GM12878 (cell line): ENCODE measurements at regions not wholly inside any gene's neighbourhood (a gene's known extent, or its start where the extent isn't known, plus 50 kb on each side); places are given as distances from the start of the nearest gene placed in this dataset.

Experiments used
- ATAC-seq: fragments of 200-7000 bp; cut with Tn5 transposase; 3 replicates; pipeline ENCODE4 v1.9.1; 2020; ENCODE audit warnings: mild to moderate bottlenecking, moderate library complexity
- BruUV-seq: library from RNA; stranded (reverse); fragments of 400-500 nt; replicated peaks from 2 replicates; lab custom pipeline; 2021; lab: Mats Ljungman, UMichigan
- CTCF ChIA-PET: fragments of 300-600 bp; sonication (Branson Sonifier 250); formaldehyde crosslinking; extraction: SDS; loops from one replicate; lab custom pipeline; 2021; ENCODE audit warnings: inconsistent platforms; lab: Yijun Ruan, JAX
- POLR2A ChIA-PET: fragments of 350-600 bp; formaldehyde crosslinking; extraction: SDS; loops from one replicate; lab custom pipeline; 2021; ENCODE audit warnings: inconsistent platforms; lab: Charles Lee
- RAD21 ChIA-PET: fragments of 300-600 bp; sonication (Branson Sonifier 250); formaldehyde crosslinking; loops from one replicate; lab custom pipeline; 2023; ENCODE audit warnings: antibody characterized with exemption; ENCODE audit not compliant: unreplicated experiment; lab: Charles Lee
- SMC1A ChIA-PET: fragments of 300-600 bp; sonication (Branson Sonifier 250); formaldehyde crosslinking; loops from one replicate; lab custom pipeline; 2023; ENCODE audit not compliant: unreplicated experiment, uncharacterized antibody; lab: Charles Lee
- DNase-seq: peaks from one replicate; pipeline ENCODE4 v3.0.0-alpha.2; 2011; ENCODE audit warnings: low read depth, low spot score
- FAIRE-seq: peaks from 3 replicates; lab custom pipeline; 2011; peaks lifted over from hg19 to GRCh38; lab: Jason Lieb, UNC
- H2AFZ ChIP-seq: 2 replicates; pipeline ENCODE4 v1.6.0; 2011; ENCODE audit warnings: low read depth, low read length, control low read depth; ENCODE audit not compliant: control insufficient read depth
- H3K27ac ChIP-seq: 2 replicates; pipeline ENCODE4 v1.5.1; 2011; ENCODE audit warnings: control low read depth; ENCODE audit not compliant: control insufficient read depth, insufficient read depth
- H3K27me3 ChIP-seq, 2 experiments: replicated peaks in 1 of 2; 2 replicates each; pipeline versions ENCODE4 v1.6.0 to v1.6.1; 2011; ENCODE audit warnings: low read length in 1 of 2; ENCODE audit not compliant: control insufficient read depth in 2 of 2, insufficient read depth in 2 of 2
- H3K36me3 ChIP-seq, 2 experiments: 2 replicates each; pipeline ENCODE4 v1.5.1; 2011; ENCODE audit warnings: low read length in 1 of 2; ENCODE audit not compliant: control insufficient read depth in 2 of 2, insufficient read depth in 2 of 2
- H3K4me1 ChIP-seq: 2 replicates; pipeline ENCODE4 v1.6.1; 2011; ENCODE audit warnings: mild to moderate bottlenecking, low read length, moderate library complexity, mixed read lengths; ENCODE audit not compliant: control insufficient read depth, insufficient read depth
- H3K4me2 ChIP-seq: 2 replicates; pipeline ENCODE4 v1.6.0; 2011; ENCODE audit warnings: control low read depth; ENCODE audit not compliant: control insufficient read depth, insufficient read depth
- H3K4me3 ChIP-seq: fragments of 200-600 bp; sonication (generic); 2 replicates; pipeline ENCODE4 v1.5.1; 2016
- H3K79me2 ChIP-seq: 2 replicates; pipeline ENCODE4 v1.6.0; 2011; ENCODE audit warnings: low read length; ENCODE audit not compliant: control insufficient read depth, insufficient read depth
- H3K9ac ChIP-seq: 2 replicates; pipeline ENCODE4 v1.8.0; 2011; ENCODE audit warnings: low read length, control low read depth, mixed read lengths; ENCODE audit not compliant: control insufficient read depth, insufficient read depth
- H3K9me3 ChIP-seq: replicated peaks from 3 replicates; pipeline ENCODE4 v1.5.1; 2011; ENCODE audit warnings: mild to moderate bottlenecking, low read length; ENCODE audit not compliant: control insufficient read depth, insufficient read depth
- H4K20me1 ChIP-seq: 2 replicates; pipeline ENCODE4 v1.6.0; 2011; ENCODE audit not compliant: control insufficient read depth, insufficient read depth
- NFIC ChIP-seq: IDR thresholded peaks from 2 replicates; pipeline ENCODE4 v1.6.1; 2012; ENCODE audit warnings: low read depth, mild to moderate bottlenecking, inconsistent platforms, low read length, moderate library complexity
- POLR2AphosphoS2 ChIP-seq: IDR thresholded peaks from 2 replicates; pipeline ENCODE4 v1.6.1; 2011; ENCODE audit warnings: low read depth, mild to moderate bottlenecking, low read length, improper control_type of control experiment, moderate library complexity
- POU2F2 ChIP-seq: IDR thresholded peaks from 3 replicates; pipeline ENCODE4 v1.6.1; 2011; ENCODE audit warnings: low read depth, mild to moderate bottlenecking, low read length, borderline replicate concordance
- STAT1 ChIP-seq: fragments of 450-650 bp; conservative IDR thresholded peaks from 2 replicates; pipeline ENCODE4 v1.6.1; 2014; ENCODE audit warnings: antibody characterized with exemption, mild to moderate bottlenecking
- TARDBP ChIP-seq: IDR thresholded peaks from 2 replicates; pipeline ENCODE4 v1.6.1; 2016; ENCODE audit warnings: borderline replicate concordance
- TBL1XR1 ChIP-seq: IDR thresholded peaks from 2 replicates; pipeline ENCODE4 v1.6.1; 2012; ENCODE audit warnings: low read depth, low read length, improper control_type of control experiment
- ZNF592 ChIP-seq: fragments of 450-650 bp; IDR thresholded peaks from 2 replicates; pipeline ENCODE4 v1.6.1; 2017; ENCODE audit warnings: mild to moderate bottlenecking, moderate library complexity
- WGBS: methylation state at CpG from one replicate; pipeline ENCODE4 v1.1.6; 2016; ENCODE audit warnings: low lambda C conversion rate; ENCODE audit not compliant: insufficient replicate concordance, insufficient coverage; ENCODE audit errors: missing lambda C conversion rate; 5-methylcytosine and 5-hydroxymethylcytosine counted together
- in situ Hi-C: fragments of 300-500 bp; cut with MboI; formaldehyde crosslinking; loops from 9 replicates; pipeline ENCODE4 v1.14.3; 2018; ENCODE audit warnings: mixed read lengths
- intact Hi-C: fragments of 100-400 bp; cut with micrococcal nuclease; formaldehyde crosslinking; loops from one replicate; pipeline ENCODE4 v1.14.2; 2022; ENCODE audit not compliant: unreplicated experiment
- TF ChIP-seq, protein P1 (sequence below): IDR thresholded peaks from 2 replicates; pipeline ENCODE4 v1.6.1; 2011; ENCODE audit warnings: low read depth, mild to moderate bottlenecking, low read length, moderate library complexity, borderline replicate concordance; ENCODE audit errors: extremely low read depth
- TF ChIP-seq, protein P2 (sequence below): fragments of 450-650 bp; IDR thresholded peaks from 2 replicates; pipeline ENCODE4 v1.6.1; 2016; ENCODE audit warnings: mild to moderate bottlenecking

DNA sequence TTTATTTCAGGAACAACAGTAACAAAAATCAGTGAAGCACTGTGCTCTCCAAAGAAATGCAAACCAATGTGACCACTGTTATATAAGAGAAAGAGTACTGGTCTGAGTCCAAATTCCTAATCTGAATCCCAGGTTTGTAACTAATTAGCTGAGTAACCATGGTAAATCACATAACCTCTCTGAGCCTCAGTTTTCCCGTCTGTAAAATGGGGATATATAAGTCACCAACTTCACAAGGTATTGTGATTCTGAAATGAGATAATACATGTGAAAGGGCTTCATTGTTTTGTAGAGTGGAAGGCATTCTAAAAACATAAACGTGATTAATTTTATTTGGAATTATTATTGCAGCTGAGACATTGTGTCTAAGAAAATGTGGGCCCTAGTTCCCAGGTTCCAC, 91.3 kb upstream of the YPEL5 start:
- H3K4me3 ChIP-seq = no peak overlapping the region
- H3K27ac ChIP-seq = no peak overlapping the region
- H3K4me1 ChIP-seq = no peaks in the 10 kb centered on the region
- BruUV-seq = no TSS peak
- ChIA-PET SMC1A (no interaction called here), CTCF (no interaction called here), POLR2A (no interaction called here)
- H3K79me2 ChIP-seq = no peaks in the 10 kb centered on the region
- 0% methylated on average over 2 of the region's 2 CpGs for WGBS
- in situ Hi-C loops = no loop called here
- H3K4me2 ChIP-seq = no peak overlapping the region
- TF ChIP-seq TARDBP (no peak), POLR2AphosphoS2 (no peak), POU2F2 (no peak)
- TF ChIP-seq, all 136 proteins: peak for 0
- Histone ChIP-seq H3K9me3 (no peaks in the 10 kb centered on the region), H4K20me1 (no peaks in the 10 kb centered on the region), H3K27me3 (no peaks in the 10 kb centered on the region), H2AFZ (no peak overlapping the region), H3K9ac (no peak overlapping the region), H3K36me3 (no peaks in the 10 kb centered on the region)
- FAIRE-seq (no peak), DNase-seq (no peak), ATAC-seq (no peak)
- RAD21 ChIA-PET = no interaction called here
- intact Hi-C loops = no loop called here

GRCh38 chr2:30060562-30060961, 86.2 kb upstream of the YPEL5 start:
- in situ Hi-C loops (no loop called here), intact Hi-C loops (no loop called here)
- Histone ChIP-seq H4K20me1 (no peaks in the 10 kb centered on the region), H3K4me2 (no peak overlapping the region), H3K4me1 (no peaks in the 10 kb centered on the region), H3K9me3 (no peaks in the 10 kb centered on the region), H3K36me3 (no peaks in the 10 kb centered on the region), H3K27me3 (no peaks in the 10 kb centered on the region), H3K27ac (no peak overlapping the region), H3K9ac (no peak overlapping the region), H2AFZ (no peak overlapping the region), H3K79me2 (no peaks in the 10 kb centered on the region), H3K4me3 (no peak overlapping the region)
- CTCF ChIA-PET = no interaction called here
- DNase-seq (no peak), ATAC-seq (no peak), FAIRE-seq (no peak)
- SMC1A ChIA-PET = interaction anchor here (1.2 kb wide), 1 partner anchor 18 kb away, joined by 3 read pairs; no protein-coding TSS in a partner anchor
- no TSS peak for BruUV-seq
- TF ChIP-seq TBL1XR1 (no peak), ZNF592 (no peak), NFIC (no peak), STAT1 (no peak)
- TF ChIP-seq, protein P1, sequence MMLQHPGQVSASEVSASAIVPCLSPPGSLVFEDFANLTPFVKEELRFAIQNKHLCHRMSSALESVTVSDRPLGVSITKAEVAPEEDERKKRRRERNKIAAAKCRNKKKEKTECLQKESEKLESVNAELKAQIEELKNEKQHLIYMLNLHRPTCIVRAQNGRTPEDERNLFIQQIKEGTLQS = no peak
- TF ChIP-seq, protein P2, sequence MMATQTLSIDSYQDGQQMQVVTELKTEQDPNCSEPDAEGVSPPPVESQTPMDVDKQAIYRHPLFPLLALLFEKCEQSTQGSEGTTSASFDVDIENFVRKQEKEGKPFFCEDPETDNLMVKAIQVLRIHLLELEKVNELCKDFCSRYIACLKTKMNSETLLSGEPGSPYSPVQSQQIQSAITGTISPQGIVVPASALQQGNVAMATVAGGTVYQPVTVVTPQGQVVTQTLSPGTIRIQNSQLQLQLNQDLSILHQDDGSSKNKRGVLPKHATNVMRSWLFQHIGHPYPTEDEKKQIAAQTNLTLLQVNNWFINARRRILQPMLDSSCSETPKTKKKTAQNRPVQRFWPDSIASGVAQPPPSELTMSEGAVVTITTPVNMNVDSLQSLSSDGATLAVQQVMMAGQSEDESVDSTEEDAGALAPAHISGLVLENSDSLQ = no peak
- RAD21 ChIA-PET = no interaction called here
- POLR2A ChIA-PET = no interaction called here
- WGBS = 19% methylated on average over 5 of the region's 5 CpGs
